CD4-positive, alpha-beta T cell (primary cell): ENCODE measurements at regions not wholly inside any gene's neighbourhood (a gene's known extent, or its start where the extent isn't known, plus 50 kb on each side); places are given as distances from the start of the nearest gene placed in this dataset.

ENCODE experiments used
- ATAC-seq: fragments of 200-7000 bp; cut with Tn5 transposase; one replicate; pipeline ENCODE4 v1.10.0; 2022; ENCODE audit warnings: mild to moderate bottlenecking; ENCODE audit not compliant: poor library complexity
- CTCF ChIA-PET: fragments of 350-600 bp; sonication (Branson Sonifier 250); formaldehyde crosslinking; loops from one replicate; lab custom pipeline; 2021; ENCODE audit warnings: antibody characterized with exemption, inconsistent platforms; lab: Charles Lee
- POLR2A ChIA-PET: fragments of 350-600 bp; sonication (Branson Sonifier 250); formaldehyde crosslinking; loops from one replicate; lab custom pipeline; 2021; ENCODE audit warnings: antibody characterized with exemption, inconsistent platforms; lab: Charles Lee
- DNase-seq, 14 experiments: peaks; one replicate each; pipeline ENCODE4 v3.0.0-alpha.2; 2013 to 2020; ENCODE audit warnings: mixed read lengths in 2 of 14
- H3K27ac ChIP-seq, 2 donors: one replicate each; pipeline versions ENCODE4 v1.5.1 to v1.7.0; 2013; ENCODE audit warnings: low read length in 2 of 2, low read depth in 1 of 2, mild to moderate bottlenecking in 1 of 2
- H3K27me3 ChIP-seq, 2 experiments: 1 replicate in 1 of 2; 2 replicates in 1 of 2; pipeline versions ENCODE4 v1.6.1 to v1.7.0; 2013; ENCODE audit warnings: low read length in 2 of 2, control low read depth in 1 of 2, mild to moderate bottlenecking in 1 of 2, moderate library complexity in 1 of 2; ENCODE audit not compliant: insufficient read depth in 2 of 2, control insufficient read depth in 1 of 2
- H3K36me3 ChIP-seq: one replicate; pipeline ENCODE4 v1.6.1; 2013; ENCODE audit warnings: low read length, control low read depth; ENCODE audit not compliant: insufficient read depth
- H3K4me1 ChIP-seq: one replicate; pipeline ENCODE4 v1.6.1; 2013; ENCODE audit warnings: low read length, control low read depth; ENCODE audit not compliant: insufficient read depth
- H3K4me3 ChIP-seq: one replicate; pipeline ENCODE4 v1.5.1; 2013; ENCODE audit warnings: mild to moderate bottlenecking, low read length, moderate library complexity
- H3K9me3 ChIP-seq, 2 experiments: 1 replicate in 1 of 2; 2 replicates in 1 of 2; pipeline versions ENCODE4 v1.6.1 to v1.7.0; 2013; ENCODE audit warnings: low read length in 2 of 2, mild to moderate bottlenecking in 2 of 2, control low read depth in 1 of 2, moderate library complexity in 1 of 2; ENCODE audit not compliant: control insufficient read depth in 1 of 2, insufficient read depth in 1 of 2
- H3K27ac Mint-ChIP-seq: one replicate; pipeline ENCODE4 v1.8.0; 2020; ENCODE audit warnings: mixed read lengths
- H3K27me3 Mint-ChIP-seq: one replicate; pipeline ENCODE4 v1.8.0; 2021; ENCODE audit warnings: mixed read lengths
- H3K36me3 Mint-ChIP-seq: one replicate; pipeline ENCODE4 v1.8.0; 2021; ENCODE audit warnings: low read depth, mixed read lengths
- H3K4me1 Mint-ChIP-seq: one replicate; pipeline ENCODE4 v1.8.0; 2021; ENCODE audit warnings: low read depth, mixed read lengths
- H3K4me3 Mint-ChIP-seq: one replicate; pipeline ENCODE4 v1.8.0; 2020; ENCODE audit warnings: mild to moderate bottlenecking, mixed read lengths
- H3K9me3 Mint-ChIP-seq: one replicate; pipeline ENCODE4 v1.8.0; 2020; ENCODE audit warnings: mixed read lengths
- CTCF ChIP-seq: fragments of 200-600 bp; IDR thresholded peaks from one replicate; pipeline ENCODE4 v1.8.0; 2022; ENCODE audit warnings: antibody characterized with exemption, mild to moderate bottlenecking
- intact Hi-C, 2 experiments: fragments of 100-400 bp; cut with DNase I in 1 of 2; cut with micrococcal nuclease in 1 of 2; formaldehyde crosslinking; loops; one replicate each; pipeline versions ENCODE4 v1.15.1 to v1.9.0; 2023 to 2025; cut with DNase I, micrococcal nuclease

DNA sequence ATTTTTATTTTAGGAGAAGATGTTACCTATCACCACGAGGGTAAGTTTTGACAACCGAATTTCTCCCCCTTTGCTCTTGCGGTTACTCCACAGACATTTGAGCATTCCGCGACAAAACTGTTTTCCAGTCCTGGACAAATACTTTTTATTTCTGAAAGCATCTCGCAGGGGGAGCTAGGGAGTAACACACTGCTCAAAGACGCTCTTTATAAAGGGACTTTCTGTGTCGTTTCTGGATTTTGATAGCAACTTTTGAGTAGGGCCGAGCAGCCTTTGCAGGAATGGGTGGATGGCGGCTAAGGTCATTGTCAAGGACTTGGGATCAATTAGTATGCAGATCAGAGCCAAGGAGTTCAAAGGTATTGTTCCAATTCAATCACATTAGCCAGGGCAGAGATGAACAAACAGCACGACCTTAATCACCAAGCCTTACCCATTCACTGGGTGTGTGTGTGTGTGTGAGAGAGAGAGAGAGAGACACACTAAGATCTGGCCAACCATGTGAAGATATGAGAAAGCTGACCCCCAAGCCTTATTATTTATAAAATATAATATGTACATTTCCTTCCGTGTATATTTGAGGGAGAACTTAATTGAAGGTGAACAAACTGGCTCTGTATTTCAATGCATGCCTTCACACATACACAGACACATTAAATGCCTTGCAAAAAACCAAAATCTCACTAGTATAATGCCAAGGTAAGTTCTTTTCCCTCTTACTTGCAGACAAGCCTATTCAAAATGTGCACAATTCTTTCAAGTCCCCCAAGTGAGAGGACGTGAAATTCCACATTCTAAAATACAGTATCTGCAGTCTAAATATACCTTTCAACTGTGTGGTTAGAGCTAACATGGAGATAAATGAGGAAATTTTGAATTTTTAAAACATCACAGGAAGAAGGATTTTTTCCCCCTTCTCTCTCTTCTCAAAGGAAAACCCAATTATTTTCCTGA is 613.8 kb downstream of the VRK1 start:
- no peaks in the 10 kb centered on the region for H3K36me3 ChIP-seq
- TF ChIP-seq CTCF = peak; percentile 30
- no peak for ATAC-seq
- H3K4me3 ChIP-seq = no peak overlapping the region
- Mint-ChIP-seq H3K4me3 (no peak overlapping the region), H3K9me3 (no peaks in the 10 kb centered on the region), H3K27me3 (no peaks in the 10 kb centered on the region), H3K36me3 (no peaks in the 10 kb centered on the region), H3K4me1 (peaks cover 30% of the 10 kb centered on the region), H3K27ac (no peak overlapping the region)
- no peaks in the 10 kb centered on the region for H3K9me3 ChIP-seq
- H3K27ac ChIP-seq = no peak overlapping the region
- H3K4me1 ChIP-seq = peaks cover 21% of the 10 kb centered on the region
- peak in 2 of 14 experiments; percentile 30 to 32 for DNase-seq
- H3K27me3 ChIP-seq = peaks cover 9 to 18% of the 10 kb centered on the region in 2 experiments
- intact Hi-C loops = no loop called here
- ChIA-PET POLR2A (interaction anchor here (1.0 kb wide), 1 partner anchor 192 kb away, joined by 3 read pairs; no protein-coding TSS in a partner anchor), CTCF (interaction anchor here (0.7 to 1.0 kb wide), 2 partner anchors 11 to 82 kb away, joined by 3 to 4 read pairs; no protein-coding TSS in a partner anchor)

- intact Hi-C loops = no loop called here
- Histone ChIP-seq H3K36me3 (no peaks in the 10 kb centered on the region), H3K27me3 (peaks cover 9 to 18% of the 10 kb centered on the region in 2 experiments), H3K9me3 (no peaks in the 10 kb centered on the region), H3K4me3 (no peak overlapping the region), H3K27ac (no peak overlapping the region), H3K4me1 (peaks cover 21% of the 10 kb centered on the region)
- TF ChIP-seq CTCF = no peak
- POLR2A ChIA-PET = interaction anchor here (1.0 kb wide), 1 partner anchor 190 kb away, joined by 3 read pairs; no protein-coding TSS in a partner anchor
- Mint-ChIP-seq H3K4me3 (no peak overlapping the region), H3K27me3 (no peaks in the 10 kb centered on the region), H3K9me3 (no peaks in the 10 kb centered on the region), H3K36me3 (no peaks in the 10 kb centered on the region), H3K4me1 (peaks cover 30% of the 10 kb centered on the region), H3K27ac (no peak overlapping the region)
- DNase-seq (no peak), ATAC-seq (no peak)
- CTCF ChIA-PET = no interaction called here
Observed at GRCh38 chr14:97411938-97412612, 614.9 kb downstream of the VRK1 start.

DNA sequence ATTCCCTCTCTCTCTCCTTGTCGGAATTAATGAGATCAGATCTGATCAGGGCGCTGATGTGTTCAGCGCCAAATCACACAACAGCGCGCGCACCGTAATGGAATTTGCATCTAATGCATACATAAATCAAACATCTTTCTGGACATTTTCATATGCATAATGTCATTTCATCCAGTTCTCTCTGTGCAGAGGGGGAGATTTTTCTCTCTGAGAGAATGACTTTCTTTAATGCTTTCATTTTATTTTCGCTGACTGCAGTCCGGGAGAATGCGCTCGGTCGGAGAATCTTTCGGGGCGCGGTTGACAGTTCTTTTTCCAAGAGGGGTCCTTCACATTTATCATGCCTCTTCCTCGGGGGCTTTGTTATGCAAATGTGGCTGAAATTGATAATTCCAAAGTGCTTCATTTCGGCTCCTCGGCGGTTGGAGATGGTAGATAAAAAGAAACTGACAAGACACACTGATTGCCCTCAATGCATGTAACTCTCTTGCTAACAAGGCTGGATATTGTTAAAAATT is 615.9 kb downstream of the VRK1 start:
- Mint-ChIP-seq H3K36me3 (no peaks in the 10 kb centered on the region), H3K4me1 (peaks cover 20% of the 10 kb centered on the region), H3K27ac (no peak overlapping the region), H3K4me3 (no peak overlapping the region), H3K9me3 (no peaks in the 10 kb centered on the region), H3K27me3 (no peaks in the 10 kb centered on the region)
- DNase-seq = peak in 2 of 14 experiments; percentile 15 to 30
- Histone ChIP-seq H3K4me3 (peak overlapping the region; percentile 53), H3K9me3 (no peaks in the 10 kb centered on the region), H3K4me1 (peaks cover 12% of the 10 kb centered on the region), H3K27me3 (peaks cover 9 to 18% of the 10 kb centered on the region in 2 experiments), H3K36me3 (no peaks in the 10 kb centered on the region), H3K27ac (no peak overlapping the region)
- ATAC-seq = no peak
- ChIA-PET CTCF (no interaction called here), POLR2A (no interaction called here)
- intact Hi-C loops = no loop called here
- TF ChIP-seq CTCF = no peak
